GM23248 (cell line): ENCODE measurements at regions not wholly inside any gene's neighbourhood (a gene's known extent, or its start where the extent isn't known, plus 50 kb on each side); places are given as distances from the start of the nearest gene placed in this dataset.

Experiments
- DNase-seq: peaks from one replicate; pipeline ENCODE4 v3.0.0-alpha.2; 2015
- H2AFZ ChIP-seq: fragments of 200-600 bp; sonication (generic); 2 replicates; pipeline ENCODE4 v1.6.1; 2016; ENCODE audit warnings: antibody characterized with exemption
- H3F3A ChIP-seq: fragments of 200-600 bp; sonication (generic); 2 replicates; pipeline ENCODE4 v1.6.1; 2016; ENCODE audit warnings: mild to moderate bottlenecking, antibody characterized with exemption, mixed run types; ENCODE audit not compliant: insufficient read depth
- H3K27ac ChIP-seq: fragments of 200-600 bp; sonication (generic); 2 replicates; pipeline ENCODE4 v1.5.1; 2016; ENCODE audit warnings: mild to moderate bottlenecking
- H3K27me3 ChIP-seq: fragments of 200-600 bp; sonication (generic); replicated peaks from 2 replicates; pipeline ENCODE4 v1.6.1; 2016; ENCODE audit warnings: mild to moderate bottlenecking; ENCODE audit not compliant: insufficient read depth
- H3K36me3 ChIP-seq: fragments of 200-600 bp; sonication (generic); 2 replicates; pipeline ENCODE4 v1.6.1; 2016; ENCODE audit warnings: low read depth, mild to moderate bottlenecking
- H3K4me1 ChIP-seq: fragments of 200-600 bp; sonication (generic); 2 replicates; pipeline ENCODE4 v1.6.1; 2016; ENCODE audit warnings: mild to moderate bottlenecking; ENCODE audit not compliant: insufficient read depth
- H3K4me2 ChIP-seq: fragments of 200-600 bp; sonication (generic); one replicate; pipeline ENCODE4 v1.6.1; 2016; ENCODE audit warnings: mild to moderate bottlenecking; ENCODE audit not compliant: unreplicated experiment
- H3K4me3 ChIP-seq: fragments of 200-600 bp; sonication (generic); 2 replicates; pipeline ENCODE4 v1.5.1; 2016; ENCODE audit warnings: mild to moderate bottlenecking
- H3K79me2 ChIP-seq: fragments of 200-600 bp; sonication (generic); 2 replicates; pipeline ENCODE4 v1.6.1; 2016; ENCODE audit warnings: mild to moderate bottlenecking; ENCODE audit not compliant: insufficient read depth
- H3K9ac ChIP-seq: fragments of 200-600 bp; sonication (generic); 2 replicates; pipeline ENCODE4 v1.6.1; 2016; ENCODE audit warnings: mild to moderate bottlenecking
- H3K9me2 ChIP-seq: fragments of 200-600 bp; sonication (generic); 2 replicates; pipeline ENCODE4 v1.6.1; 2016; ENCODE audit warnings: mixed run types, mild to moderate bottlenecking, moderate library complexity; ENCODE audit not compliant: insufficient read depth
- H3K9me3 ChIP-seq: fragments of 200-600 bp; sonication (generic); one replicate; pipeline ENCODE4 v1.6.1; 2017; ENCODE audit warnings: low read depth
- H4K20me1 ChIP-seq: fragments of 200-600 bp; sonication (generic); 2 replicates; pipeline ENCODE4 v1.6.0; 2016; ENCODE audit not compliant: insufficient read depth
- EZH2 ChIP-seq: fragments of 200-600 bp; sonication (generic); IDR thresholded peaks from 2 replicates; pipeline ENCODE4 v1.6.1; 2018; ENCODE audit warnings: antibody characterized with exemption, mild to moderate bottlenecking; ENCODE audit not compliant: insufficient read depth, poor library complexity, severe bottlenecking
- EZH2phosphoT487 ChIP-seq: fragments of 200-600 bp; sonication (generic); IDR thresholded peaks from 2 replicates; pipeline ENCODE4 v1.6.1; 2018; ENCODE audit warnings: antibody characterized with exemption, moderate library complexity, mild to moderate bottlenecking, low read depth; ENCODE audit not compliant: insufficient read depth
- WGBS, 2 experiments: methylation state at CpG; one replicate each; pipeline ENCODE4 v1.1.6; 2015 to 2017; ENCODE audit warnings: low lambda C conversion rate in 2 of 2, low coverage in 1 of 2; ENCODE audit errors: missing lambda C conversion rate in 2 of 2; 5-methylcytosine and 5-hydroxymethylcytosine counted together
- in situ Hi-C: fragments of 300-500 bp; cut with MboI; formaldehyde crosslinking; loops from 2 replicates; pipeline ENCODE4 v1.15.0; 2020

DNA sequence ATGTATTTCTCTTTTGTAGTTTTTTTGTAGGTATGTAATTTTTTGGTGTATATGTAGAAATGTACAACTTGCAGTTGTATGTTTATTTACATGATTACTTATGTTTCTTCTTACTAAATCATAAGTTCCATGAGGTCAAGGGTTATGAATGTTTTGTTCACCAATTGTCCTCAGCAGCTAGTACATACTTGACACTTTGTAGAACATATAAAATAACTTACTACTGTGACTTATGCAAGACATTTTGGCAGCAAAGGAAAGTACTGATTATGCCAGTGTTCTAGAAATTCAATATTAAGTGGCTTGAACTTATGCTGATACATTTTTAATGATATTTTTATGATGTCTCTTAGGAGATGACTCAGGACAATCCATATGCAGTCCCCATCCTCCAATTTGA, 209.6 kb downstream of the DKK1 start:
- Histone ChIP-seq H3K9me3 (no peaks in the 10 kb centered on the region), H3F3A (peaks cover 36% of the 10 kb centered on the region), H3K9me2 (no peaks in the 10 kb centered on the region), H2AFZ (no peak overlapping the region), H3K27me3 (no peaks in the 10 kb centered on the region), H3K27ac (no peak overlapping the region), H3K4me2 (no peak overlapping the region), H3K4me1 (peaks cover 39% of the 10 kb centered on the region), H3K36me3 (no peaks in the 10 kb centered on the region), H3K9ac (no peak overlapping the region), H4K20me1 (no peaks in the 10 kb centered on the region), H3K79me2 (no peaks in the 10 kb centered on the region), H3K4me3 (no peak overlapping the region)
- in situ Hi-C loops, result no loop called here
- no peak for TF ChIP-seq EZH2phosphoT487
- no peak for TF ChIP-seq EZH2
- DNase-seq, result no peak

- Histone ChIP-seq H3K27ac (peak overlapping the region; percentile 72), H3K4me3 (peak overlapping the region; percentile 51), H3K4me2 (peak overlapping the region; percentile 84), H3K79me2 (no peaks in the 10 kb centered on the region), H3K4me1 (peaks cover 29% of the 10 kb centered on the region), H3F3A (peaks cover 25% of the 10 kb centered on the region), H2AFZ (peak overlapping the region; percentile 51; the same call in 1 of the 2 replicates), H3K9me3 (no peaks in the 10 kb centered on the region), H3K27me3 (no peaks in the 10 kb centered on the region), H4K20me1 (no peaks in the 10 kb centered on the region), H3K9me2 (no peaks in the 10 kb centered on the region), H3K36me3 (no peaks in the 10 kb centered on the region), H3K9ac (peak overlapping the region; percentile 36; the same call in 1 of the 2 replicates)
- TF ChIP-seq EZH2, result no peak
- TF ChIP-seq EZH2phosphoT487, result no peak
- WGBS, 2 experiments, result 0 to 4% methylated on average over 2 of the region's 2 CpGs
- in situ Hi-C loops, result no loop called here
- DNase-seq, result peak; percentile 86
Measured at GRCh38 chr10:52525761-52526160, 211.7 kb downstream of the DKK1 start.

GRCh38 chr10:52526251-52526823, 212.3 kb downstream of the DKK1 start:
- Histone ChIP-seq H3K79me2 (no peaks in the 10 kb centered on the region), H3K4me1 (peaks cover 29% of the 10 kb centered on the region), H3K9me2 (no peaks in the 10 kb centered on the region), H4K20me1 (no peaks in the 10 kb centered on the region), H3F3A (peaks cover 25% of the 10 kb centered on the region), H3K9ac (peak overlapping the region; percentile 36; the same call in 1 of the 2 replicates), H3K4me2 (peak overlapping the region; percentile 84), H3K36me3 (no peaks in the 10 kb centered on the region), H3K4me3 (peak overlapping the region; percentile 51), H3K9me3 (no peaks in the 10 kb centered on the region), H2AFZ (peak overlapping the region; percentile 51), H3K27me3 (no peaks in the 10 kb centered on the region), H3K27ac (peak overlapping the region; percentile 72)
- TF ChIP-seq EZH2phosphoT487 (no peak), EZH2 (no peak)
- in situ Hi-C loops, result no loop called here
- 0% methylated on average over 1 of the region's 1 CpG for WGBS, 2 experiments
- DNase-seq, result peak; percentile 50

DNA sequence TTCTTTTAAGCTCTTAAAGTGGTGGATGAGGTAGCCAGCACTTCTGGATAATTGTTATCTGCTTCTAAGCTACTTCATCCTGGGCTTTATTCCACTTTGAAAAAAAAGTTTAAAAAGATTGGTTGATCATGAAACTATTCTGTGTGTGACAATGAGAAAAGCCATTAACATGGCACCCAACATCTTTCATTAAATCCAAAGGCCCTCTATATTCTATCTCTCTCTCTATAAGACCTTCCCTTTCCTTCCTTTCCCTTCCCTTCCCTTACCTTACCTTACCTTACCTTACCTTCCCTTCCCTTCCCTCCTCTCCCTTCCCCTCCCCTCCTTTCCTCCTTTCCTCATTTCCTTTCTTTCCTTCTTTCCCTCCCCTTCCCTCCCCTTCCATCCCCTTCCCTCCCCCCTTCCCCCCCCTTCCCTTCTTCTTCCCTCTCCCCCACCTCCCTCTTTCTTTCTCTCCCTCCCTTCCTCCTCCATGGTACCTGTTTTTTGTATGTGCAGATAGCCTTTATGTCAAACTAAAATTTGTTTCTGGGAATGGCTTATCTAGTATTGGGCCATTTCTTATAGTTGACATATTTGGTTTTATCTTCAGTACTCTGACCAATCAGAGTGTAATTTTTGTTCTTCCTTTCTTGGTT, 218.7 kb downstream of the DKK1 start:
- in situ Hi-C loops, result no loop called here
- H3K4me2 ChIP-seq, result no peak overlapping the region
- no peak overlapping the region for H3K9ac ChIP-seq
- peaks cover 4% of the 10 kb centered on the region for H3K9me3 ChIP-seq
- H3F3A ChIP-seq, result no peaks in the 10 kb centered on the region
- no peak overlapping the region for H3K27ac ChIP-seq
- no peak for DNase-seq
- H3K79me2 ChIP-seq, result no peaks in the 10 kb centered on the region
- no peaks in the 10 kb centered on the region for H3K4me1 ChIP-seq
- TF ChIP-seq EZH2 (no peak), EZH2phosphoT487 (no peak)
- no peak overlapping the region for H3K4me3 ChIP-seq
- no peak overlapping the region for H2AFZ ChIP-seq
- H4K20me1 ChIP-seq, result no peaks in the 10 kb centered on the region
- H3K27me3 ChIP-seq, result no peaks in the 10 kb centered on the region
- no peaks in the 10 kb centered on the region for H3K9me2 ChIP-seq
- no peaks in the 10 kb centered on the region; the same call in 1 of the 2 replicates for H3K36me3 ChIP-seq

DNA sequence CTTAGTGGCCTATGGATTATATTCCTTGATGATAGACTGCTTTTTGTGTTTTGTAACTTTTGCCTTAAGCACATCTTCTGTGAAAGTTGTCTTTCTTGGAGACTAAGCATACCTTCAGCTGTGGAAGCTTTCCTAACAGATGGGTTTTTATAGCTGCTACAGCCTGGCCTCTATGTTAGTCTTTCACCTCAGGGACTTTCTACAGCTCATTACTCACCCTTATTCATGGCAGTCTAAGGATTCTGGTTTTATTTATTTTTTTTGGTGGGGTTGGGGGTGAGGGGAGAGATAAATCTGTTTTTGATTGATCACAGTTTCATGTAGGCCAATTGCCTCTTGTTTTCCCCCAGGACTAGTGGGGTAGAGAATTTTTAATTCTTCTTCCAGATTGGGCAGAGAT, 219.9 kb downstream of the DKK1 start:
- no peak for DNase-seq
- no peaks in the 10 kb centered on the region for H3K27me3 ChIP-seq
- in situ Hi-C loops, result no loop called here
- no peak overlapping the region for H3K27ac ChIP-seq
- H4K20me1 ChIP-seq, result no peaks in the 10 kb centered on the region
- H3K79me2 ChIP-seq, result no peaks in the 10 kb centered on the region
- H3K4me2 ChIP-seq, result no peak overlapping the region
- no peak for TF ChIP-seq EZH2phosphoT487
- H2AFZ ChIP-seq, result no peak overlapping the region
- peaks cover 4% of the 10 kb centered on the region for H3K4me1 ChIP-seq
- no peaks in the 10 kb centered on the region for H3K9me2 ChIP-seq
- no peak overlapping the region for H3K4me3 ChIP-seq
- no peak overlapping the region for H3K9ac ChIP-seq
- H3F3A ChIP-seq, result no peaks in the 10 kb centered on the region
- H3K9me3 ChIP-seq, result peaks cover 4% of the 10 kb centered on the region
- no peaks in the 10 kb centered on the region; the same call in 1 of the 2 replicates for H3K36me3 ChIP-seq
